C4-2B (cell line): ENCODE measurements at regions not wholly inside any gene's neighbourhood (a gene's known extent, or its start where the extent isn't known, plus 50 kb on each side); places are given as distances from the start of the nearest gene placed in this dataset.

Experiments used
- ZFX ChIP-seq: fragments of 450-650 bp; IDR thresholded peaks from 2 replicates; pipeline ENCODE4 v1.6.1; 2017
- TF ChIP-seq, protein P1 (sequence below): fragments of 450-650 bp; conservative IDR thresholded peaks from 2 replicates; pipeline ENCODE4 v1.5.1; 2017; ENCODE audit warnings: mild to moderate bottlenecking

- TF ChIP-seq, protein P1, sequence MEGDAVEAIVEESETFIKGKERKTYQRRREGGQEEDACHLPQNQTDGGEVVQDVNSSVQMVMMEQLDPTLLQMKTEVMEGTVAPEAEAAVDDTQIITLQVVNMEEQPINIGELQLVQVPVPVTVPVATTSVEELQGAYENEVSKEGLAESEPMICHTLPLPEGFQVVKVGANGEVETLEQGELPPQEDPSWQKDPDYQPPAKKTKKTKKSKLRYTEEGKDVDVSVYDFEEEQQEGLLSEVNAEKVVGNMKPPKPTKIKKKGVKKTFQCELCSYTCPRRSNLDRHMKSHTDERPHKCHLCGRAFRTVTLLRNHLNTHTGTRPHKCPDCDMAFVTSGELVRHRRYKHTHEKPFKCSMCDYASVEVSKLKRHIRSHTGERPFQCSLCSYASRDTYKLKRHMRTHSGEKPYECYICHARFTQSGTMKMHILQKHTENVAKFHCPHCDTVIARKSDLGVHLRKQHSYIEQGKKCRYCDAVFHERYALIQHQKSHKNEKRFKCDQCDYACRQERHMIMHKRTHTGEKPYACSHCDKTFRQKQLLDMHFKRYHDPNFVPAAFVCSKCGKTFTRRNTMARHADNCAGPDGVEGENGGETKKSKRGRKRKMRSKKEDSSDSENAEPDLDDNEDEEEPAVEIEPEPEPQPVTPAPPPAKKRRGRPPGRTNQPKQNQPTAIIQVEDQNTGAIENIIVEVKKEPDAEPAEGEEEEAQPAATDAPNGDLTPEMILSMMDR: no peak
- TF ChIP-seq ZFX: no peak
Observed at GRCh38 chr9:11064909-11065308, 452.1 kb upstream of the PTPRD start.
